ENCODE measurements at regions not wholly inside any gene's neighbourhood (a gene's known extent, or its start where the extent isn't known, plus 50 kb on each side); places are given as distances from the start of the nearest gene placed in this dataset.

- Histone ChIP-seq H3K27ac (ENCODE audit: low read depth, low read length, poor library complexity, severe bottlenecking) (no peak overlapping the region), H3K4me3 (ENCODE audit: low read depth, low read length, poor library complexity, severe bottlenecking) (no peak overlapping the region), H3K27me3 (replicated peaks; ENCODE audit: insufficient read depth, low read depth, low read length, poor library complexity) (no peaks in the 10 kb centered on the region), H3K4me1 (ENCODE audit: insufficient read depth, low read length, poor library complexity, severe bottlenecking) (no peaks in the 10 kb centered on the region), H3K36me3 (ENCODE audit: insufficient read depth, low read length, poor library complexity, severe bottlenecking) (no peaks in the 10 kb centered on the region), H3K9me3 (ENCODE audit: low read depth, low read length, poor library complexity, severe bottlenecking) (no peaks in the 10 kb centered on the region)
- intact Hi-C loops (cut with micrococcal nuclease; ENCODE audit: unreplicated experiment): loop anchor here (1.0 to 2.0 kb wide), 2 partner anchors 188 to 249 kb away; no protein-coding TSS in a partner anchor
- ChIA-PET POLR2A (ENCODE audit: low non-redundant PET) (no interaction called here), CTCF (interaction anchor here (0.6 to 1.6 kb wide), 7 partner anchors 21 to 451 kb away, joined by 3 to 7 read pairs (median 5); no protein-coding TSS in a partner anchor)
- DNase-seq (ENCODE audit: low spot score): peak; percentile 72
- TF ChIP-seq EZH2 (IDR thresholded peaks at IDR 0.05; ENCODE audit: borderline replicate concordance, low read depth, low read length, poor library complexity, severe bottlenecking) (no peak), CTCF (conservative IDR thresholded peaks at IDR 0.05; ENCODE audit: low read depth, low read length) (peak; percentile 81)
- BruUV-seq (replicated peaks): no TSS peak
Observed at GRCh38 chr3:99499235-99500158, 138.9 kb upstream of the COL8A1 start.

GRCh38 chr3:99498550-99499234, 139.7 kb upstream of the COL8A1 start:
- Histone ChIP-seq H3K27me3 (replicated peaks; ENCODE audit: insufficient read depth, low read depth, low read length, poor library complexity) (no peaks in the 10 kb centered on the region), H3K27ac (ENCODE audit: low read depth, low read length, poor library complexity, severe bottlenecking) (no peak overlapping the region), H3K4me3 (ENCODE audit: low read depth, low read length, poor library complexity, severe bottlenecking) (no peak overlapping the region), H3K4me1 (ENCODE audit: insufficient read depth, low read length, poor library complexity, severe bottlenecking) (no peaks in the 10 kb centered on the region), H3K9me3 (ENCODE audit: low read depth, low read length, poor library complexity, severe bottlenecking) (no peaks in the 10 kb centered on the region), H3K36me3 (ENCODE audit: insufficient read depth, low read length, poor library complexity, severe bottlenecking) (no peaks in the 10 kb centered on the region)
- TF ChIP-seq CTCF (conservative IDR thresholded peaks at IDR 0.05; ENCODE audit: low read depth, low read length) (no peak), EZH2 (IDR thresholded peaks at IDR 0.05; ENCODE audit: borderline replicate concordance, low read depth, low read length, poor library complexity, severe bottlenecking) (no peak)
- intact Hi-C loops (cut with micrococcal nuclease; ENCODE audit: unreplicated experiment): loop anchor here (1.0 to 2.0 kb wide), 2 partner anchors 189 to 250 kb away; no protein-coding TSS in a partner anchor
- ChIA-PET CTCF (interaction anchor here (0.6 to 1.6 kb wide), 6 partner anchors 22 to 450 kb away, joined by 4 to 7 read pairs (median 5); no protein-coding TSS in a partner anchor), POLR2A (ENCODE audit: low non-redundant PET) (no interaction called here)
- BruUV-seq (replicated peaks): no TSS peak
- DNase-seq (ENCODE audit: low spot score): no peak

GRCh38 chr3:99487894-99488293, 150.5 kb upstream of the COL8A1 start:
- no TSS peak for BruUV-seq (replicated peaks)
- ChIA-PET POLR2A (ENCODE audit: low non-redundant PET) (no interaction called here), CTCF (no interaction called here)
- no peak for DNase-seq (ENCODE audit: low spot score)
- Histone ChIP-seq H3K27ac (ENCODE audit: low read depth, low read length, poor library complexity, severe bottlenecking) (no peak overlapping the region), H3K9me3 (ENCODE audit: low read depth, low read length, poor library complexity, severe bottlenecking) (peaks cover 28% of the 10 kb centered on the region), H3K27me3 (replicated peaks; ENCODE audit: insufficient read depth, low read depth, low read length, poor library complexity) (no peaks in the 10 kb centered on the region), H3K36me3 (ENCODE audit: insufficient read depth, low read length, poor library complexity, severe bottlenecking) (no peaks in the 10 kb centered on the region), H3K4me3 (ENCODE audit: low read depth, low read length, poor library complexity, severe bottlenecking) (no peak overlapping the region), H3K4me1 (ENCODE audit: insufficient read depth, low read length, poor library complexity, severe bottlenecking) (no peaks in the 10 kb centered on the region)
- intact Hi-C loops (cut with micrococcal nuclease; ENCODE audit: unreplicated experiment): no loop called here
- TF ChIP-seq CTCF (conservative IDR thresholded peaks at IDR 0.05; ENCODE audit: low read depth, low read length) (no peak), EZH2 (IDR thresholded peaks at IDR 0.05; ENCODE audit: borderline replicate concordance, low read depth, low read length, poor library complexity, severe bottlenecking) (no peak)
